Duodenal mucosa (tissue), 2 donors: ENCODE measurements at regions not wholly inside any gene's neighbourhood (a gene's known extent, or its start where the extent isn't known, plus 50 kb on each side); places are given as distances from the start of the nearest gene placed in this dataset.
"Not testable (repeated sequence)": the region's sequence is repeated elsewhere in the genome, so short reads cannot be mapped to it uniquely, and the experiment has no call there.

ENCODE experiments used
- H3K27ac ChIP-seq: one replicate; pipeline ENCODE4 v1.7.0; 2013; ENCODE audit warnings: low read depth, low read length
- H3K27me3 ChIP-seq, 2 donors: one replicate each; pipeline ENCODE4 v1.7.0; 2013; ENCODE audit warnings: low read length in 2 of 2, control low read depth in 1 of 2; ENCODE audit not compliant: insufficient read depth in 2 of 2, control insufficient read depth in 1 of 2
- H3K36me3 ChIP-seq, 2 donors: one replicate each; pipeline ENCODE4 v1.7.0; 2013; ENCODE audit warnings: low read length in 2 of 2, control low read depth in 1 of 2; ENCODE audit not compliant: insufficient read depth in 2 of 2, control insufficient read depth in 1 of 2
- H3K4me1 ChIP-seq, 2 donors: one replicate each; pipeline ENCODE4 v1.7.0; 2013; ENCODE audit warnings: low read length in 2 of 2, control low read depth in 1 of 2; ENCODE audit not compliant: insufficient read depth in 2 of 2, control insufficient read depth in 1 of 2
- H3K4me3 ChIP-seq, 2 donors: one replicate each; pipeline ENCODE4 v1.7.0; 2013; ENCODE audit warnings: low read length in 2 of 2, low read depth in 1 of 2
- H3K9ac ChIP-seq, 2 donors: one replicate each; pipeline ENCODE4 v1.7.0; 2013; ENCODE audit warnings: low read length in 2 of 2, low read depth in 1 of 2
- H3K9me3 ChIP-seq, 2 donors: one replicate each; pipeline ENCODE4 v1.7.0; 2013; ENCODE audit warnings: low read length in 2 of 2, control low read depth in 1 of 2; ENCODE audit not compliant: control insufficient read depth in 1 of 2

- no peak overlapping the region for H3K27ac ChIP-seq
- no peaks in the 10 kb centered on the region for H3K27me3 ChIP-seq
- no peak overlapping the region for H3K4me3 ChIP-seq
- no peak overlapping the region for H3K9ac ChIP-seq
- no peaks in the 10 kb centered on the region for H3K9me3 ChIP-seq
- H3K36me3 ChIP-seq: no peaks in the 10 kb centered on the region
- H3K4me1 ChIP-seq: no peaks in the 10 kb centered on the region
Measured at GRCh38 chr4:114257501-114257900, 278.1 kb upstream of the ARSJ start.

GRCh38 chr4:114262421-114262820 is 283.0 kb upstream of the ARSJ start:
- not testable (repeated sequence) for H3K27me3 ChIP-seq, H3K9ac ChIP-seq, H3K4me1 ChIP-seq, H3K27ac ChIP-seq, H3K9me3 ChIP-seq, H3K36me3 ChIP-seq, H3K4me3 ChIP-seq

GRCh38 chr4:114263233-114263632 is 283.8 kb upstream of the ARSJ start:
- Histone ChIP-seq H3K27me3 (no peaks in the 10 kb centered on the region), H3K9me3 (no peaks in the 10 kb centered on the region), H3K27ac (no peak overlapping the region), H3K36me3 (no peaks in the 10 kb centered on the region), H3K9ac (no peak overlapping the region), H3K4me1 (no peaks in the 10 kb centered on the region), H3K4me3 (no peak overlapping the region)

GRCh38 chr4:114264452-114264851 is 285.0 kb upstream of the ARSJ start:
- Histone ChIP-seq H3K27me3 (no peaks in the 10 kb centered on the region), H3K27ac (no peak overlapping the region), H3K4me3 (no peak overlapping the region), H3K9me3 (no peaks in the 10 kb centered on the region), H3K9ac (no peak overlapping the region), H3K4me1 (no peaks in the 10 kb centered on the region), H3K36me3 (no peaks in the 10 kb centered on the region)

DNA sequence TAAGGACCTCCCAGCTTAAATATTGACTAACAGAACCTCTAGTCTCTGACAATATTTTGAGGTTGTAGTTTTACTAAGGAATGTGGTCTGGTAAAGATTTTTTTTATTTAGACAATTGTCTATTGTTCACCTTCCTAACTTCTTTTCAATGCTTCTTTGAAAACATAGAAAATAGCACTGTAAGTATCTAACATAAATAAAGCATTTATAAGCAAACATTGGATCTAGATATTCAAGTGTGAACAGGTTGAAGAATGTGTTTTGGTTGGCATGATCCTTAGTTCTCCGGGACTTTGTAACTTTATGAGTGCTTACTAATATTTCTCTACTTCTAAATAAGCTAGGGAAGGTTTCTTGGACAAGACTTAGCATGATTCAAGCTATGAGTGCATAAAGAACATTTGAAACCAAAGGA is 285.4 kb upstream of the ARSJ start:
- H3K27me3 ChIP-seq: no peaks in the 10 kb centered on the region
- H3K4me1 ChIP-seq: no peaks in the 10 kb centered on the region
- no peak overlapping the region for H3K27ac ChIP-seq
- H3K36me3 ChIP-seq: no peaks in the 10 kb centered on the region
- no peak overlapping the region for H3K4me3 ChIP-seq
- no peaks in the 10 kb centered on the region for H3K9me3 ChIP-seq
- H3K9ac ChIP-seq: no peak overlapping the region

GRCh38 chr4:114265342-114265741 is 285.9 kb upstream of the ARSJ start:
- H3K36me3 ChIP-seq: no peaks in the 10 kb centered on the region
- H3K4me1 ChIP-seq: no peaks in the 10 kb centered on the region
- no peaks in the 10 kb centered on the region for H3K9me3 ChIP-seq
- no peak overlapping the region for H3K9ac ChIP-seq
- H3K27me3 ChIP-seq: no peaks in the 10 kb centered on the region
- no peak overlapping the region for H3K27ac ChIP-seq
- no peak overlapping the region for H3K4me3 ChIP-seq

- Histone ChIP-seq H3K9me3 (no peaks in the 10 kb centered on the region), H3K9ac (no peak overlapping the region), H3K4me1 (no peaks in the 10 kb centered on the region), H3K4me3 (no peak overlapping the region), H3K27ac (no peak overlapping the region), H3K36me3 (no peaks in the 10 kb centered on the region), H3K27me3 (no peaks in the 10 kb centered on the region)
Measured at GRCh38 chr4:114267976-114268375, 288.5 kb upstream of the ARSJ start.

- no peaks in the 10 kb centered on the region for H3K4me1 ChIP-seq
- H3K27me3 ChIP-seq: no peaks in the 10 kb centered on the region
- H3K9ac ChIP-seq: no peak overlapping the region
- H3K4me3 ChIP-seq: no peak overlapping the region
- H3K9me3 ChIP-seq: no peaks in the 10 kb centered on the region
- no peaks in the 10 kb centered on the region for H3K36me3 ChIP-seq
- no peak overlapping the region for H3K27ac ChIP-seq
Measured at GRCh38 chr4:114271031-114271430, 291.6 kb upstream of the ARSJ start.

- no peak overlapping the region for H3K27ac ChIP-seq
- no peaks in the 10 kb centered on the region for H3K4me1 ChIP-seq
- no peak overlapping the region for H3K4me3 ChIP-seq
- H3K36me3 ChIP-seq: no peaks in the 10 kb centered on the region
- H3K9me3 ChIP-seq: no peaks in the 10 kb centered on the region
- H3K9ac ChIP-seq: no peak overlapping the region
- no peaks in the 10 kb centered on the region for H3K27me3 ChIP-seq
Measured at GRCh38 chr4:114272226-114272625, 292.8 kb upstream of the ARSJ start.

DNA sequence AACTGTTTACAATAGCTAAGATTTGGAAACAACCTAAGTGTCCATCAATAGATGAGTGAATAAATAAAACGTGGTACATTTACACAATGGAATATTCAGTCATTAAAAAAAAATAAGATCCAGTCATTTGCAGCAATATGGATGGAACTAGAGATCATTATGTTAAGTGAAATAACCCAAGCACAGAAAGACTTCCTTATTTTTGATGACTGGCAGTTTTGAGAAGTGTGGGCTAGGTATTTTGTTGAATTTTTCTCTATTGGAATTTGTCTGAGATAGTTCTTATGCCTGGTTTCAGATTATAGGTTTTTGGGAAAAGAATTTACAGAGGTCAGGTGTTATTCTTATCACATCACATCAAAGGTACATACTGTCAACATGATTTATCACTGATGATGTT is 293.8 kb upstream of the ARSJ start:
- H3K4me1 ChIP-seq: no peaks in the 10 kb centered on the region
- H3K27me3 ChIP-seq: no peaks in the 10 kb centered on the region
- H3K27ac ChIP-seq: no peak overlapping the region
- H3K36me3 ChIP-seq: no peaks in the 10 kb centered on the region
- H3K9ac ChIP-seq: no peak overlapping the region
- H3K4me3 ChIP-seq: no peak overlapping the region
- no peaks in the 10 kb centered on the region for H3K9me3 ChIP-seq

DNA sequence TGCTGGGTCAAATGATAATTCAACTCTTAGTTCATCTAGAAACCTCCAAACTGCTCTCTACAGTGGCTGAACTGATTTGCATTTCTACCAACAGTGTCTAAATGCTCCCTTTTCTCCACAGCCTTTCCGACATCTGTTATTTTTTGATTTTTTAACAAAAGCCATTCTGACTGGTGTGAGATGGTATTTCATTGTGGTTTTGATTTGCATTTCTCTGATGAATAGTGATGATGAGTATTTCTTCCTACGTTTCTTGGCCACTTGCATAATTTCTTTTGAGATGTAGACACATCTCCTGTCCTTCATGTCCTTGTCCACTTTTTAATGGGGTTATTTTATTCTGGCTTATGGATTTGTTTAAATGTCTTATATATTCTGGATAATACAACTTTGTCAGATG is 298.2 kb upstream of the ARSJ start:
- H3K9me3 ChIP-seq: no peaks in the 10 kb centered on the region
- H3K36me3 ChIP-seq: no peaks in the 10 kb centered on the region
- H3K4me1 ChIP-seq: peaks cover 0 to 15% of the 10 kb centered on the region in 2 donors
- H3K9ac ChIP-seq: no peak overlapping the region
- no peak overlapping the region for H3K4me3 ChIP-seq
- no peak overlapping the region for H3K27ac ChIP-seq
- H3K27me3 ChIP-seq: no peaks in the 10 kb centered on the region
